Activated naive CD8-positive, alpha-beta T cell treated with anti-CD3 and anti-CD28 coated beads, Interleukin-2, amount 50 U/mL, for 24 hours (primary cell): ENCODE measurements at regions not wholly inside any gene's neighbourhood (a gene's known extent, or its start where the extent isn't known, plus 50 kb on each side); places are given as distances from the start of the nearest gene placed in this dataset.
"Not testable (repeated sequence)": the region's sequence is repeated elsewhere in the genome, so short reads cannot be mapped to it uniquely, and the experiment has no call there.

Source experiments
- ATAC-seq: fragments of 150-1000 bp; cut with Tn5 transposase; one replicate; pipeline ENCODE4 v1.10.0; 2021
- DNase-seq: peaks from one replicate; pipeline ENCODE4 v3.0.0; 2021
- H3K27ac Mint-ChIP-seq: one replicate; pipeline ENCODE4 v1.8.0; 2021; ENCODE audit warnings: mild to moderate bottlenecking, mixed read lengths
- H3K27me3 Mint-ChIP-seq: one replicate; pipeline ENCODE4 v1.8.0; 2021; ENCODE audit warnings: mixed read lengths
- H3K36me3 Mint-ChIP-seq: one replicate; pipeline ENCODE4 v1.8.0; 2021; ENCODE audit warnings: low read depth, mixed read lengths
- H3K4me1 Mint-ChIP-seq: one replicate; pipeline ENCODE4 v1.8.0; 2021; ENCODE audit warnings: mixed read lengths
- H3K4me3 Mint-ChIP-seq: one replicate; pipeline ENCODE4 v1.8.0; 2021; ENCODE audit warnings: mild to moderate bottlenecking, moderate library complexity, mixed read lengths
- H3K9me3 Mint-ChIP-seq: one replicate; pipeline ENCODE4 v1.8.0; 2021; ENCODE audit warnings: mixed read lengths

- ATAC-seq: no peak
- Mint-ChIP-seq H3K27ac (no peak overlapping the region), H3K36me3 (no peaks in the 10 kb centered on the region), H3K4me1 (peaks cover 5% of the 10 kb centered on the region), H3K9me3 (no peaks in the 10 kb centered on the region), H3K27me3 (no peaks in the 10 kb centered on the region), H3K4me3 (no peak overlapping the region)
- no peak for DNase-seq
Measured at GRCh38 chr18:55908901-55909366, 320.9 kb upstream of the TCF4 start.

GRCh38 chr18:55907453-55908175 is 319.6 kb upstream of the TCF4 start:
- H3K36me3 Mint-ChIP-seq: no peaks in the 10 kb centered on the region
- peaks cover 5% of the 10 kb centered on the region for H3K4me1 Mint-ChIP-seq
- H3K27me3 Mint-ChIP-seq: no peaks in the 10 kb centered on the region
- ATAC-seq (no peak), DNase-seq (no peak)
- no peaks in the 10 kb centered on the region for H3K9me3 Mint-ChIP-seq
- H3K27ac Mint-ChIP-seq: no peak overlapping the region
- H3K4me3 Mint-ChIP-seq: no peak overlapping the region

- ATAC-seq: no peak
- DNase-seq: no peak
Measured at GRCh38 chr18:55906536-55906935, 318.5 kb upstream of the TCF4 start.

GRCh38 chr18:55903911-55904310 is 315.9 kb upstream of the TCF4 start:
- Mint-ChIP-seq H3K4me1 (peaks cover 5% of the 10 kb centered on the region), H3K9me3 (no peaks in the 10 kb centered on the region), H3K27me3 (no peaks in the 10 kb centered on the region), H3K36me3 (no peaks in the 10 kb centered on the region), H3K4me3 (no peak overlapping the region), H3K27ac (no peak overlapping the region)
- no peak for DNase-seq
- ATAC-seq: no peak

More at GRCh38 chr18:55906536-55906935, 318.5 kb upstream of the TCF4 start:
- Mint-ChIP-seq H3K27ac (no peak overlapping the region), H3K36me3 (no peaks in the 10 kb centered on the region), H3K27me3 (no peaks in the 10 kb centered on the region), H3K4me3 (no peak overlapping the region), H3K9me3 (no peaks in the 10 kb centered on the region), H3K4me1 (peaks cover 5% of the 10 kb centered on the region)

- no peak overlapping the region for H3K27ac Mint-ChIP-seq
- H3K36me3 Mint-ChIP-seq: no peaks in the 10 kb centered on the region
- no peak for DNase-seq
- no peaks in the 10 kb centered on the region for H3K27me3 Mint-ChIP-seq
- H3K4me1 Mint-ChIP-seq: no peaks in the 10 kb centered on the region
- no peaks in the 10 kb centered on the region for H3K9me3 Mint-ChIP-seq
- ATAC-seq: no peak
- no peak overlapping the region for H3K4me3 Mint-ChIP-seq
Measured at GRCh38 chr18:55900380-55900779, 312.4 kb upstream of the TCF4 start.

- Mint-ChIP-seq H3K27me3 (no peaks in the 10 kb centered on the region), H3K4me1 (no peaks in the 10 kb centered on the region), H3K36me3 (no peaks in the 10 kb centered on the region), H3K9me3 (peaks cover 8% of the 10 kb centered on the region), H3K27ac (no peak overlapping the region), H3K4me3 (no peak overlapping the region)
- ATAC-seq (no peak), DNase-seq (no peak)
Measured at GRCh38 chr18:55897091-55897689, 309.2 kb upstream of the TCF4 start.

- Mint-ChIP-seq H3K36me3 (no peaks in the 10 kb centered on the region), H3K4me1 (no peaks in the 10 kb centered on the region), H3K9me3 (peaks cover 8% of the 10 kb centered on the region), H3K27me3 (no peaks in the 10 kb centered on the region), H3K27ac (no peak overlapping the region), H3K4me3 (no peak overlapping the region)
- no peak for ATAC-seq
- no peak for DNase-seq
Measured at GRCh38 chr18:55893948-55894347, 306.0 kb upstream of the TCF4 start.

- ATAC-seq, DNase-seq, H3K36me3 Mint-ChIP-seq, H3K4me3 Mint-ChIP-seq, H3K4me1 Mint-ChIP-seq, H3K9me3 Mint-ChIP-seq, H3K27ac Mint-ChIP-seq, H3K27me3 Mint-ChIP-seq: not testable (repeated sequence)
Measured at GRCh38 chr18:55892862-55893813, 305.1 kb upstream of the TCF4 start.

GRCh38 chr18:55886886-55887285 is 298.9 kb upstream of the TCF4 start:
- Mint-ChIP-seq H3K27ac (no peak overlapping the region), H3K9me3 (peaks cover 5% of the 10 kb centered on the region), H3K27me3 (no peaks in the 10 kb centered on the region), H3K36me3 (no peaks in the 10 kb centered on the region), H3K4me3 (no peak overlapping the region), H3K4me1 (no peaks in the 10 kb centered on the region)
- ATAC-seq (no peak), DNase-seq (no peak)

- DNase-seq: no peak
- H3K4me1 Mint-ChIP-seq: no peaks in the 10 kb centered on the region
Measured at GRCh38 chr18:55884498-55884897, 296.5 kb upstream of the TCF4 start.

GRCh38 chr18:55880617-55881016 is 292.6 kb upstream of the TCF4 start:
- Mint-ChIP-seq H3K36me3 (no peaks in the 10 kb centered on the region), H3K27ac (no peak overlapping the region), H3K4me3 (no peak overlapping the region), H3K27me3 (peaks cover 2% of the 10 kb centered on the region), H3K4me1 (peaks cover 5% of the 10 kb centered on the region), H3K9me3 (no peaks in the 10 kb centered on the region)
- ATAC-seq (no peak), DNase-seq (no peak)

More at GRCh38 chr18:55884498-55884897, 296.5 kb upstream of the TCF4 start:
- peaks cover 5% of the 10 kb centered on the region for H3K9me3 Mint-ChIP-seq
- no peaks in the 10 kb centered on the region for H3K36me3 Mint-ChIP-seq
- no peak overlapping the region for H3K27ac Mint-ChIP-seq
- H3K27me3 Mint-ChIP-seq: no peaks in the 10 kb centered on the region
- ATAC-seq: no peak
- H3K4me3 Mint-ChIP-seq: no peak overlapping the region

- ATAC-seq (no peak), DNase-seq (no peak)
- no peak overlapping the region for H3K4me3 Mint-ChIP-seq
- no peaks in the 10 kb centered on the region for H3K36me3 Mint-ChIP-seq
- H3K27ac Mint-ChIP-seq: no peak overlapping the region
- H3K27me3 Mint-ChIP-seq: peaks cover 2% of the 10 kb centered on the region
- H3K9me3 Mint-ChIP-seq: no peaks in the 10 kb centered on the region
- H3K4me1 Mint-ChIP-seq: peaks cover 5% of the 10 kb centered on the region
Measured at GRCh38 chr18:55879331-55879730, 291.3 kb upstream of the TCF4 start.

- Mint-ChIP-seq H3K36me3 (no peaks in the 10 kb centered on the region), H3K4me3 (no peak overlapping the region), H3K9me3 (no peaks in the 10 kb centered on the region), H3K27ac (peak overlapping the region; percentile 29), H3K4me1 (peaks cover 5% of the 10 kb centered on the region), H3K27me3 (peaks cover 2% of the 10 kb centered on the region)
- no peak for DNase-seq
- peak; percentile 65 for ATAC-seq
Measured at GRCh38 chr18:55878224-55878623, 290.2 kb upstream of the TCF4 start.

GRCh38 chr18:55877321-55877720 is 289.3 kb upstream of the TCF4 start:
- Mint-ChIP-seq H3K36me3 (no peaks in the 10 kb centered on the region), H3K9me3 (no peaks in the 10 kb centered on the region), H3K27ac (no peak overlapping the region), H3K4me3 (no peak overlapping the region), H3K27me3 (peaks cover 2% of the 10 kb centered on the region), H3K4me1 (peaks cover 5% of the 10 kb centered on the region)
- DNase-seq (no peak), ATAC-seq (no peak)
